ENCODE measurements at regions not wholly inside any gene's neighbourhood (a gene's known extent, or its start where the extent isn't known, plus 50 kb on each side); places are given as distances from the start of the nearest gene placed in this dataset.
"Not testable (repeated sequence)": the region's sequence is repeated elsewhere in the genome, so short reads cannot be mapped to it uniquely, and the experiment has no call there.

- H3K9ac ChIP-seq (replicated peaks; ENCODE audit: extremely low read depth, insufficient read depth, low read length); H3K4me1 ChIP-seq (ENCODE audit: control insufficient read depth, extremely low read depth, insufficient read depth, low read length); DNase-seq (ENCODE audit: low read depth, low spot score); H3K36me3 ChIP-seq (ENCODE audit: control insufficient read depth in 2 of 2, extremely low read depth in 1 of 2, insufficient read depth in 2 of 2, low read length in 2 of 2); H3K9me3 ChIP-seq (replicated peaks; ENCODE audit: control insufficient read depth, insufficient read depth, low read length); H3K9me1 ChIP-seq (replicated peaks; ENCODE audit: control insufficient read depth, extremely low read depth, insufficient read depth, low read length); H2AFZ ChIP-seq (ENCODE audit: low read depth, low read length); H3K27me3 ChIP-seq (ENCODE audit: control insufficient read depth in 2 of 2, insufficient read depth in 2 of 2, low read length in 2 of 2); H3K4me2 ChIP-seq (ENCODE audit: insufficient read depth, low read length); H4K20me1 ChIP-seq (replicated peaks; ENCODE audit: control insufficient read depth, extremely low read depth, insufficient read depth, low read length); H3K27ac ChIP-seq (ENCODE audit: insufficient read depth, low read depth, low read length); CTCF ChIA-PET; intact Hi-C loops (cut with micrococcal nuclease); BruUV-seq (replicated peaks); H3K4me3 ChIP-seq (replicated peaks in 1 of 3; ENCODE audit: insufficient read depth in 1 of 3, low read depth in 1 of 3, low read length in 3 of 3); H3K79me2 ChIP-seq (ENCODE audit: control insufficient read depth, insufficient read depth, low read length); dilution Hi-C loops (cut with MboI; ENCODE audit: extremely low pct_ligation_motif_present, low sequenced_read_pairs); FAIRE-seq; POLR2A ChIA-PET: not testable (repeated sequence)
These were observed 461.7 kb downstream of the PDGFC start for GRCh38 chr4:156509921-156510320.

DNA sequence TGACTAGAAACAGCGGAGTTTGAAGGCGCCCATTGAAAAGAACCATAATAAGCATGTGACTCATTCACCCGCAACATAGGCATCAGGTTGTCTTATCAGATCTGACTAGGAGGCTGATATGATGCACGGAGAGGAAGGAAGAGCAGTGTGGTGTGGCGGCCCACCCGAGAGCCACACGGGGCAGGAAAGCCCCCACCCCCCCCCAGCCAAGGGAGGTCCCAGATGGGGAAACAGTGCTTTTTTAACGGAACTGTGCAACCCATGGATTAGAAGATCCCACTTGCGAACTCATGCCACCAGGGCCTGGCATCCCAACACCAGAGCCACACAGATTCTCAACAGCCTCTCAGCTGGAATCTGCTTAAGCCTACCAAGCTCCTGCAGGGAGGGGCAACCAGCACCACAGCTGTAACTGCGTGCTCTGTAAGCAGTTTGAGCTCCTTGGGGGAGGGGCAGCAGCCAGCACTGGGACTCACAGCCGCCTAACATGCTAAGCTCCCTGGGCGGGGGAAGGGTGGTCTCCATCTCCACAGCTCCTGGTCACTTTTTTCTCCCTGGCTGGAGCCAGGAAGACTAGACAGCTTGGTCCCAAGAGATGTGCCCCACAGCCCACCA is 466.2 kb downstream of the PDGFC start:
- no peaks in the 10 kb centered on the region for H4K20me1 ChIP-seq (replicated peaks; ENCODE audit: control insufficient read depth, extremely low read depth, insufficient read depth, low read length)
- no peak overlapping the region for H3K4me2 ChIP-seq (ENCODE audit: insufficient read depth, low read length)
- DNase-seq (ENCODE audit: low read depth, low spot score) (no peak), FAIRE-seq (no peak)
- BruUV-seq (replicated peaks): no TSS peak
- no peaks in the 10 kb centered on the region for H3K9me1 ChIP-seq (replicated peaks; ENCODE audit: control insufficient read depth, extremely low read depth, insufficient read depth, low read length)
- no peak overlapping the region for H3K4me3 ChIP-seq (replicated peaks in 1 of 3; ENCODE audit: insufficient read depth in 1 of 3, low read depth in 1 of 3, low read length in 3 of 3)
- H3K27ac ChIP-seq (ENCODE audit: insufficient read depth, low read depth, low read length): no peak overlapping the region
- no peaks in the 10 kb centered on the region for H3K27me3 ChIP-seq (ENCODE audit: control insufficient read depth in 2 of 2, insufficient read depth in 2 of 2, low read length in 2 of 2)
- dilution Hi-C loops (cut with MboI; ENCODE audit: extremely low pct_ligation_motif_present, low sequenced_read_pairs): no loop called here
- H3K9me3 ChIP-seq (replicated peaks; ENCODE audit: control insufficient read depth, insufficient read depth, low read length): no peaks in the 10 kb centered on the region
- intact Hi-C loops (cut with micrococcal nuclease): no loop called here
- no peak overlapping the region for H3K9ac ChIP-seq (replicated peaks; ENCODE audit: extremely low read depth, insufficient read depth, low read length)
- no peaks in the 10 kb centered on the region for H3K79me2 ChIP-seq (ENCODE audit: control insufficient read depth, insufficient read depth, low read length)
- POLR2A ChIA-PET: no interaction called here
- no peak for TF ChIP-seq GATA2 (IDR thresholded peaks at IDR 0.05; ENCODE audit: insufficient read depth, insufficient read length, low read depth, low read length)
- TF ChIP-seq JUN (IDR thresholded peaks at IDR 0.05; ENCODE audit: borderline replicate concordance, insufficient read depth, insufficient read length, low read depth): no peak
- TF ChIP-seq CTCF (IDR thresholded peaks at IDR 0.05; ENCODE audit: extremely low read depth in 1 of 2, insufficient read depth in 1 of 2, low read depth in 1 of 2, low read length in 2 of 2): no peak
- TF ChIP-seq FOS (IDR thresholded peaks at IDR 0.05; ENCODE audit: borderline replicate concordance, insufficient read depth, low read length): no peak
- TF ChIP-seq POLR2AphosphoS5 (IDR thresholded peaks at IDR 0.05; ENCODE audit: insufficient read depth, low read depth, low read length): no peak
- TF ChIP-seq EZH2 (IDR thresholded peaks at IDR 0.05; ENCODE audit: borderline replicate concordance, low read depth, low read length, severe bottlenecking): no peak
- TF ChIP-seq MAX (IDR thresholded peaks at IDR 0.05; ENCODE audit: insufficient read depth, insufficient read length): no peak
- no peaks in the 10 kb centered on the region for H3K36me3 ChIP-seq (ENCODE audit: control insufficient read depth in 2 of 2, extremely low read depth in 1 of 2, insufficient read depth in 2 of 2, low read length in 2 of 2)
- CTCF ChIA-PET: no interaction called here
- H3K4me1 ChIP-seq (ENCODE audit: control insufficient read depth, extremely low read depth, insufficient read depth, low read length): no peaks in the 10 kb centered on the region
- H2AFZ ChIP-seq (ENCODE audit: low read depth, low read length): no peak overlapping the region

Measured in endothelial cell of umbilical vein (primary cell).